Peyer's patch (tissue), 4 donors: ENCODE measurements at regions not wholly inside any gene's neighbourhood (a gene's known extent, or its start where the extent isn't known, plus 50 kb on each side); places are given as distances from the start of the nearest gene placed in this dataset.

Experiments used
- POLR2A ChIP-seq, 2 donors: fragments of 450-650 bp; IDR thresholded peaks; one replicate each; pipeline ENCODE4 v1.5.1; 2017; ENCODE audit warnings: antibody characterized with exemption in 2 of 2, mild to moderate bottlenecking in 2 of 2, moderate library complexity in 2 of 2
- TF ChIP-seq, protein P1 (sequence below), 6 experiments: fragments of 450-650 bp in 4 of 6; fragments of 200-600 bp in 2 of 6; sonication (generic) in 1 of 6; IDR thresholded peaks; one replicate each; pipeline ENCODE4 v1.5.1; 2017 to 2019; ENCODE audit warnings: antibody characterized with exemption in 6 of 6, mild to moderate bottlenecking in 3 of 6, moderate library complexity in 1 of 6

DNA sequence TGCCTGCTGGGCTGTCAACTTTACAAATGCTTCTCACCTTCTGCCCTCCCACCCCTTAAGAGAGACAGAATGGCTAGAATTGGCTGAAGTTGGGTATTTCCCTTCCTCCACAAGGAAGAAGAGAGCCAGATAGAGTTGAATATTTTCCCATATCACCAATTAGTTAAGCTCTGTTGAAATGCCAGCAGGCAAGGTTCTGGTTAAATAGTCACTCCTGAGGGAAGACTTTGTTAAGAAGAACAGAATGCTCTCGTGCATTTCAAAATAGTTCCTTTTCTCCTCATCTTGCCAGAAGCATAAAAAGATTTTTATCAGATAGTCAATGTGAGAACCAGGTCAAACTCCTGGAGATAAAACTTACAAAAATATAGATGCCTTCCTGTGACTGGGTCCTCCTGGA is 2857.0 kb upstream of the PCDH20 start:
- TF ChIP-seq, protein P1, sequence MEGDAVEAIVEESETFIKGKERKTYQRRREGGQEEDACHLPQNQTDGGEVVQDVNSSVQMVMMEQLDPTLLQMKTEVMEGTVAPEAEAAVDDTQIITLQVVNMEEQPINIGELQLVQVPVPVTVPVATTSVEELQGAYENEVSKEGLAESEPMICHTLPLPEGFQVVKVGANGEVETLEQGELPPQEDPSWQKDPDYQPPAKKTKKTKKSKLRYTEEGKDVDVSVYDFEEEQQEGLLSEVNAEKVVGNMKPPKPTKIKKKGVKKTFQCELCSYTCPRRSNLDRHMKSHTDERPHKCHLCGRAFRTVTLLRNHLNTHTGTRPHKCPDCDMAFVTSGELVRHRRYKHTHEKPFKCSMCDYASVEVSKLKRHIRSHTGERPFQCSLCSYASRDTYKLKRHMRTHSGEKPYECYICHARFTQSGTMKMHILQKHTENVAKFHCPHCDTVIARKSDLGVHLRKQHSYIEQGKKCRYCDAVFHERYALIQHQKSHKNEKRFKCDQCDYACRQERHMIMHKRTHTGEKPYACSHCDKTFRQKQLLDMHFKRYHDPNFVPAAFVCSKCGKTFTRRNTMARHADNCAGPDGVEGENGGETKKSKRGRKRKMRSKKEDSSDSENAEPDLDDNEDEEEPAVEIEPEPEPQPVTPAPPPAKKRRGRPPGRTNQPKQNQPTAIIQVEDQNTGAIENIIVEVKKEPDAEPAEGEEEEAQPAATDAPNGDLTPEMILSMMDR (IDR thresholded peaks at IDR 0.05), result no peak
- TF ChIP-seq POLR2A (IDR thresholded peaks at IDR 0.05), result no peak
